GM19351 (cell line): ENCODE measurements at regions not wholly inside any gene's neighbourhood (a gene's known extent, or its start where the extent isn't known, plus 50 kb on each side); places are given as distances from the start of the nearest gene placed in this dataset.

Experiments
- ATAC-seq: cut with Tn5 transposase; IDR thresholded peaks from one replicate; pipeline ENCODE4 v1.9.1; 2021; ENCODE audit warnings: mild to moderate bottlenecking, moderate library complexity; ENCODE audit not compliant: unreplicated experiment

GRCh38 chr10:10198363-10198762 lies 819.3 kb upstream of the CELF2 start:
- no peak for ATAC-seq

- ATAC-seq, result no peak
Measured at GRCh38 chr10:10204415-10204814, 813.3 kb upstream of the CELF2 start.

DNA sequence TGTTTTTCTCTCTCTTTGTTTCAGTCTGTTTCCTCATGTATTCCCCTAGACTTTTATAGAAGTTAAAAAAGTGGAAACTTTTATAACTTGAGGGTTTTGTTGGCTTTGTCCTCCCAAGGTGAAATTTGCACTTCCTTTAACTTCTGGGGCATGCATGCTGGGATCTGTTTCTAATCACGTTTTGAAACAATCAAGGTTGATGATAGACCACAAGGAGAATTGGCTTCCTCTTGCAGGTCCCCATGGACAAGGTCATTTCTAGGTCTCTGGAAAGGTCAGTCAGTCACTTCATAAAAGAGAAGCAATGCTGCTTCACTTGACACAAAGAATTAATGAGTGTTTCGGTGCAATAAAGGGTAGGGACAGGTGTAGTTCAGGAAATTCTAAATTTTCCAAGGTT lies 811.8 kb upstream of the CELF2 start:
- ATAC-seq, result no peak

DNA sequence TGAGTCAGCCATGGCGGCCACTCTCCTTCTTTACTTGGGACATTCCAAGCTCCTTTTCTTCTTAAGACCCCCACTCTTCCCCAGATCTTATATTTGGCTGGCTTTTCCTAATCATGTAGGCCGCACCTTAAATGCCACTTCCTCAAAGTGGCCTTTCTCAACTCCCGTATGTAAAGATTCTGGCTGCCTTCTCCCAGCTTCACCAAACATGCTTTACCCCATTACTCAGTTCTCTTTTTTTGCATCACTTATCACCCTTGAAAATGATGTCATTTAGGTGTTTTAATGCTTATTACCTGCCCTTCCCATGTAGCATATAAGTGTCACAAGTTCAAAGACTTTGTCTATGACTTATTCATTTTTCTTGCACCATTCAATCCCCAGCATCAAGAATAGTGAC lies 810.1 kb upstream of the CELF2 start:
- no peak for ATAC-seq

- no peak for ATAC-seq
Measured at GRCh38 chr10:10208196-10208595, 809.5 kb upstream of the CELF2 start.

- no peak for ATAC-seq
Measured at GRCh38 chr10:10209167-10209566, 808.5 kb upstream of the CELF2 start.

DNA sequence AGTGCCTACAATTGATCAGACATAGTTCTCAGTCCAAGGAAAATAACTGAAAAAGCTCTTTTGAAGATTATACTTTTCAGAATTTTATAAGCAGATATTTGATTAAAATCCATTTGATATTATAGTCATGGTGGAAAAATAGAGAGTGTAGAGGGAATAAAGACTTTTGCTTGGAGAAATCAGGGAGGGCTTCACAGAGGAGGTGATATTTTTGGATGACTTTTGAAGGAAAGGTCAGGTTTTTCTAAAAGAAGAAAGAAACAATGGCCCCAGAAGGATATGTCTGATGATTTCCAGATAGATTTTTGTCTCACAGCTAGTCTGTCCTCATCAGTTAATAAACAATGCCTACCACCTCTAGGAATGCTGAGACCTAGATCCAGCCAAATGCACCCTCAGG lies 806.3 kb upstream of the CELF2 start:
- no peak for ATAC-seq

DNA sequence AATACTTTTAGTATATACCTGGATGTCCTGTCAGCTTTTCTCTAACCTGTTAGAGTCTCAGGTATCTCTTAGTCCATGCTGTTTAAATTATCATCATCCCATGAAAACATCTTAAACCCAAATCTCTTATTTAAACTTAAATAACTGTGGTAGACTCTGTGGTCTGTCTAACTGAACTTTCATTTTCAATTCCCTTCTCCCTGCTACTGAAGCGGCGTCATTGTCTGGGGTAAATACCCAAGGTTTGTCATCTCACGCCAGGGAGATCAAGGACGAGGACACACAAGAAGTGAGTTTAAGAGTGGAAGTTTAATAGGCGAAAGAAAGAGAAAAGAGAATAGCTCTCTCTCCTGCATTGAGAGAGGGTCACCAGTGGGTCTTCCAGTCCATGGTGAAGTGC lies 804.4 kb upstream of the CELF2 start:
- peak; percentile 90 for ATAC-seq

- ATAC-seq, result no peak
Measured at GRCh38 chr10:10222304-10222841, 795.3 kb upstream of the CELF2 start.

- no peak for ATAC-seq
Measured at GRCh38 chr10:10223131-10223530, 794.5 kb upstream of the CELF2 start.

GRCh38 chr10:10225136-10225676 lies 792.5 kb upstream of the CELF2 start:
- no peak for ATAC-seq

DNA sequence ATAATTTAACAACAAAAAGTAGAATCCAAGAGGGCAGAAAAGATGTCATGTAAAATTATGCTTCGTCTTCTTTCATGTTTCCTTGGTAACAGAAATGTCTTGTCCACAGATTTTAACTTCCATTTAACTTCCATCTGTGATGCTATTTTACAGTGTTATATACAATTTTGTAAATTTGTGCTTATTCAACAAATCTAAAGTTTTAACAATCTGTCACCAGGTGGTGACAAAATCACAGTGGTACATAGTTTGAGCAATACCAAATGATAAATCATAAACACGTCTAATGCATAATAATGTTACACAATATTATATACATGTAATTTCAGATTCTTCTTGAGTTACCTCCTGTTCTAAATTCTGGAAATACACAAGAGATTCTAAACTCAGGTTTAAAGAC lies 784.4 kb upstream of the CELF2 start:
- no peak for ATAC-seq

DNA sequence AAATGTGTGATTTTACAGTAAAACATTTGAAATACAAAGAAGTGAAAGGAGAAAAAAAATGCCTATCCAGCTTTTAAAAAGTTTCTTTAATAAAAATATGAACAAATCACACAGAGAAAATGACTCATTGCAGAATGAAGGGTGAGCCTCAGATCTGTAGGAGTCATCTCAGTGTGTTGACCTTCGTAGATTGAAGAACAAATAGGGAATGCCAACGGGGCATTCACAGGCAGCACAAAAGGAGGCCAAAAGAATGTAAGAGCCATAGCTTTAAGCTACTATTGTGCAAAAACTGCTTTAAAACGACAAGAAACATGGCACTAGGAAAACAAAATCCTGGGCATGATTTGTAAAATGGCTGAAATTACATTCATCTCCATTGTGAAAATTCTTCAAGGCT lies 782.7 kb upstream of the CELF2 start:
- ATAC-seq, result no peak

DNA sequence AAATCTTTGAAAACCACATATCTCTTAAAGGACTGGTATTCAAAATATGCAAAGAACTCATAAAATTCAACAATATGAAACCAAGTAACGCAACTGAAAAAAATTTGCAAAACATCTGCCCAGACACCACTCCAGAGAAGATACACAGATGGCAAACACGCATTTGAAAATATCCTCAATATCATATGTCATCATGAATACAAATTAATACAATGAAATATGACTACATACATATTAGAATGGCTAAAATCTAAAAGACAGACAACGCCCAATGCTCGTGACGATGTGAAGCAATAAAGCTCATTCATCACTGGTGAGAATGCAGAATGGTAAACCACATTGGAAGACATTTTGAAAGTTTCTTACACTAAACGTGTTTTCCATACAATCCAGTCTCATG lies 770.1 kb upstream of the CELF2 start:
- ATAC-seq, result no peak

GRCh38 chr10:10256860-10257259 lies 760.8 kb upstream of the CELF2 start:
- ATAC-seq, result no peak

DNA sequence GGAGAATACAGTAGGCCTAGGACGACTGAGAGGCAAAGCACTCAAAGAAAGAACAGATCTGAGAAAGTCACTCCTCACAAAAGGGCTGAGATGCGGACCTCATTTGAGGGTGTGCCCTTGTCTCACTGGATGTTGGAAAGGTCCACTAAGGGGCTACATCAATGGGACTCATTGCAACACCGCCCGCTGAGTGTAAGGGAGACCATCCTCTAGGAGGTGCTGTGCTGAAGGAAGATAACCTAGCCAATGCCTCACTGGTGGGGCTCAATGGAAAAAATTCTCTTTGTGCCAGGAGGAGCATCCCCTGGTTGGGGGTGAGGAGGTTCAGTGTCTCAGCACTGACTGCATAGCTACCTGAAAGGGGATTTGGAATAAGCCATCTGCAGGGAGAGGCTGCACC lies 758.7 kb upstream of the CELF2 start:
- ATAC-seq, result no peak

GRCh38 chr10:10270126-10271050 lies 747.3 kb upstream of the CELF2 start:
- ATAC-seq, result no peak

DNA sequence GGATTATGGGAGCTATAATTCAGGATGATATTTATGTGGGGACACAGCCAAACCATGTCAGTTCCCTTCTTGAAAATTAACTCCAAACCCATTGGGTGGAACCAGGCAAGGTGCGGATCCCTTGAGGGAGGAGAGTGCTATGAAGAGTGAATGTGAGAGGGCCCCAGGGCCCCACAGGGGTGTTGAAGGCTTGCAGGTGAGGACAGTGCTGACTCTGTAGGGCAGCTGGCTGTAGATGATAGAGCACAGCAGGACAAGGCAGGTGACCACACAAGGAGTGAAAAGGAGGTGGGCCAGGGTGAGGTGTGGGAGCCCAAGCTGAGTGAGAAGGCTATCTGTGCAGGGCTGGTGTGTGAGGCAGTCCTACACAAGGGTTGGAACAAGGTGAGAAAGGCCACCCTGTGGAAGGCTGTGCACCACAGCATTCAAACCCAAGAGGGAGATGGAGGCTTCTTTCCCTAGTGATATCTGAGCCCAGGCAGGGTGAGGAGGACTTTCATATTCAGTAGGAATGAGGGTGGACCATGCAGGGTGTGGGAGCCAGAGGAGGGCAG lies 746.0 kb upstream of the CELF2 start:
- ATAC-seq, result no peak

DNA sequence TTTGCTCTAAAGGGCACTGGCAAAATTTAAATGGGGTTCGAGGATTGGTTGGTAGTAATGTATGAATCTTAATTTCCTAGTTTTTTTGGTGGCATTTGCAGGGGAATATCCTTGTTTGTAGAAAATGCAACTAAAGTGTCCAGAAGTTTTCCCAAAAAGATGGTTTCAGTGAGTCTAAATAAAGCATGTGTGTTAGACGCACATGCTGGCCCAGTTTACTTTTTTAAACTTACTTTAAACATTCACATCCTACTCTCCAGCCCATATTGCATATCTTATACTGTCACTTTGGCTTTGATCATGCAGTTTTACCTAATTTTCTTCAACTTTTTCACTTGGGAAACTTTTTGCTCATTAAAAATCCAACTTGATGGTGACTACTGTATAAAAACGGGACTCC lies 744.0 kb upstream of the CELF2 start:
- no peak for ATAC-seq

- no peak for ATAC-seq
Measured at GRCh38 chr10:10279906-10280305, 737.8 kb upstream of the CELF2 start.

- no peak for ATAC-seq
Measured at GRCh38 chr10:10292501-10292900, 725.2 kb upstream of the CELF2 start.

- ATAC-seq, result no peak
Measured at GRCh38 chr10:10293041-10293440, 724.6 kb upstream of the CELF2 start.
